ENCODE measurements at regions not wholly inside any gene's neighbourhood (a gene's known extent, or its start where the extent isn't known, plus 50 kb on each side); places are given as distances from the start of the nearest gene placed in this dataset.

GRCh38 chr10:43001427-43001795 lies 75.5 kb upstream of the RET start:
- no peak for DNase-seq
- no peaks in the 10 kb centered on the region for H3K9me3 ChIP-seq
- in situ Hi-C loops (cut with MboI; ENCODE audit: low sequenced_read_pairs in 4 of 4): no loop called here
- H3K27me3 ChIP-seq: no peaks in the 10 kb centered on the region
- H3K4me1 ChIP-seq: no peaks in the 10 kb centered on the region
- H3K36me3 ChIP-seq: no peaks in the 10 kb centered on the region
- ATAC-seq: no peak
- no peak overlapping the region for H3K4me3 ChIP-seq
- intact Hi-C loops (cut with DNase I; ENCODE audit: low total_unique reads): no loop called here
- no peak overlapping the region for H3K27ac ChIP-seq
- no peak for TF ChIP-seq CTCF (IDR thresholded peaks at IDR 0.05 in 4 of 5, conservative IDR thresholded peaks at IDR 0.05 in 1 of 5)
- TF ChIP-seq POLR2A (IDR thresholded peaks at IDR 0.05): no peak

GRCh38 chr10:43002596-43002995 lies 74.3 kb upstream of the RET start:
- H3K4me3 ChIP-seq: no peak overlapping the region
- no peaks in the 10 kb centered on the region for H3K36me3 ChIP-seq
- H3K9me3 ChIP-seq: no peaks in the 10 kb centered on the region
- ATAC-seq: no peak
- in situ Hi-C loops (cut with MboI; ENCODE audit: low sequenced_read_pairs in 4 of 4): no loop called here
- intact Hi-C loops (cut with DNase I; ENCODE audit: low total_unique reads): no loop called here
- H3K27ac ChIP-seq: no peak overlapping the region
- DNase-seq: no peak
- no peaks in the 10 kb centered on the region for H3K27me3 ChIP-seq
- no peaks in the 10 kb centered on the region for H3K4me1 ChIP-seq
- TF ChIP-seq POLR2A (IDR thresholded peaks at IDR 0.05) (no peak), CTCF (IDR thresholded peaks at IDR 0.05 in 4 of 5, conservative IDR thresholded peaks at IDR 0.05 in 1 of 5) (no peak)

GRCh38 chr10:43006490-43006889 lies 70.4 kb upstream of the RET start:
- Histone ChIP-seq H3K27me3 (no peaks in the 10 kb centered on the region), H3K4me3 (no peak overlapping the region), H3K36me3 (no peaks in the 10 kb centered on the region), H3K9me3 (no peaks in the 10 kb centered on the region), H3K27ac (no peak overlapping the region), H3K4me1 (no peaks in the 10 kb centered on the region)
- intact Hi-C loops (cut with DNase I; ENCODE audit: low total_unique reads) (no loop called here), in situ Hi-C loops (cut with MboI; ENCODE audit: low sequenced_read_pairs in 4 of 4) (no loop called here)
- DNase-seq: no peak
- ATAC-seq: no peak
- TF ChIP-seq CTCF (IDR thresholded peaks at IDR 0.05 in 4 of 5, conservative IDR thresholded peaks at IDR 0.05 in 1 of 5): no peak
- TF ChIP-seq POLR2A (IDR thresholded peaks at IDR 0.05): no peak

GRCh38 chr10:43012578-43012977 lies 64.3 kb upstream of the RET start:
- in situ Hi-C loops (cut with MboI; ENCODE audit: low sequenced_read_pairs in 4 of 4): no loop called here
- TF ChIP-seq POLR2A (IDR thresholded peaks at IDR 0.05) (no peak), CTCF (IDR thresholded peaks at IDR 0.05 in 4 of 5, conservative IDR thresholded peaks at IDR 0.05 in 1 of 5) (no peak)
- ATAC-seq (no peak), DNase-seq (no peak)
- intact Hi-C loops (cut with DNase I; ENCODE audit: low total_unique reads): no loop called here
- Histone ChIP-seq H3K27ac (no peak overlapping the region), H3K4me3 (no peak overlapping the region), H3K9me3 (no peaks in the 10 kb centered on the region), H3K36me3 (no peaks in the 10 kb centered on the region), H3K4me1 (no peaks in the 10 kb centered on the region), H3K27me3 (no peaks in the 10 kb centered on the region)

- ATAC-seq: no peak
Observed at GRCh38 chr10:43013065-43013464, 63.8 kb upstream of the RET start.

More at GRCh38 chr10:43013065-43013464, 63.8 kb upstream of the RET start:
- Histone ChIP-seq H3K4me3 (no peak overlapping the region), H3K4me1 (no peaks in the 10 kb centered on the region), H3K27me3 (no peaks in the 10 kb centered on the region), H3K36me3 (no peaks in the 10 kb centered on the region), H3K27ac (no peak overlapping the region), H3K9me3 (no peaks in the 10 kb centered on the region)
- no peak for DNase-seq
- in situ Hi-C loops (cut with MboI; ENCODE audit: low sequenced_read_pairs in 4 of 4) (no loop called here), intact Hi-C loops (cut with DNase I; ENCODE audit: low total_unique reads) (no loop called here)
- TF ChIP-seq POLR2A (IDR thresholded peaks at IDR 0.05): no peak
- no peak for TF ChIP-seq CTCF (IDR thresholded peaks at IDR 0.05 in 4 of 5, conservative IDR thresholded peaks at IDR 0.05 in 1 of 5)
